Middle frontal gyrus (tissue), 1 donor: ENCODE measurements at regions not wholly inside any gene's neighbourhood (a gene's known extent, or its start where the extent isn't known, plus 50 kb on each side); places are given as distances from the start of the nearest gene placed in this dataset.

ENCODE experiments used
- DNase-seq: peaks from one replicate; pipeline ENCODE4 v3.0.0-alpha.2; 2015; ENCODE audit warnings: low spot score; ENCODE audit errors: extremely low spot score

DNA sequence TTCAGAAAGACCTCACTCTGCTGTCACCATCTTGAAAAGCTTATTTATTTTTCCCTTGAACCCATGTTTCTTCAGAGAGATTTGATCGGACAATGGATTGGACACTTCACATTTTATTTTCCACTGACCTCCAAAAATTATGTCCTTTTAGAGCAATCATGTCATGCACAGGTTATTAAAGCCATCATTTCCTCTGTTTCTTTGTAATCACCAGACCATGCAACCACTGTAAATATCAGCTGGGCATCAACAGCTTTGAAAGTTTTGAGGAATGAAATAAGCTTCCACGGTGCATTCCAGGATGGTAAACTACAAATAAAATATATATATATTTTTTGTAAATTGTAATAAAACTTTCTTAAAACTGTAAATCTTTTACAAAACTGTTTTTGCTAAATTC lies 144.1 kb upstream of the ADAMTS5 start:
- no peak for DNase-seq

DNA sequence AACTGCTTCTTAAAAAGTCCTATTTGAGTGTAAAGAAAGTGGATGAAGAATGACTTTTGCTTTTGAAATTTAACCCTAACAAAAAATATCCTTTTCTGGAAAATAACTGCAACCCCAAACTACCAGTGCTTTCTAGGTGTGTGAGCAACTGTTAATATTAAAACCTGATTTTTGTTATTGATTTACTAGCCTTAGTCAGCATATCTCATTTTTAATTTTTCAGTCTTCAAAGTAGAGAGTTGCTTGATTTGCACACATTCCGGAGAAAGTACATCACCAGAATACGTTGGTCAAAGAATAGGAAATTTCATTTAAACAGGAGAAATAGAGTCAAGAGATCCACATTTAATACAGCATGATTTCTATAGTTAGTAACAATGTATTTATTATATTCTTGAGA lies 141.8 kb upstream of the ADAMTS5 start:
- DNase-seq = no peak

DNA sequence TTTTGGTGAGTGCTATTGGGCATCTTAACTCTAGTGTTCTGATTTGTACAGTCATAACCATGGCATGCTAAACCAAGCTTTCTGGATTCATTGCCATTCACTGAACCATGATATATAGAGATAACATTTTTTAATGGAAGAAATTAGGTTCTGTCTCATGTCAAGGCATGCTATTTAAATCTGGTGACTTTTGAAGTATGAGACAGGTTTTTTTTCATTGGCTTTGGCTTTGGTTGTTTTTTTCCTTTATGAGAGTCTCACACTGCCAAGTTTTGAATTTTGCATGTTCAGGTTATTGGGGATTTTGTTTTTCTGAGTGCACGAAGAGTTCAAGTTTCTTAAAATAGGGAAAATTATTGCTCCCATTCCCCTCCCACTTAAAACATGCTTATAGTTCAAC lies 141.3 kb upstream of the ADAMTS5 start:
- no peak for DNase-seq

DNA sequence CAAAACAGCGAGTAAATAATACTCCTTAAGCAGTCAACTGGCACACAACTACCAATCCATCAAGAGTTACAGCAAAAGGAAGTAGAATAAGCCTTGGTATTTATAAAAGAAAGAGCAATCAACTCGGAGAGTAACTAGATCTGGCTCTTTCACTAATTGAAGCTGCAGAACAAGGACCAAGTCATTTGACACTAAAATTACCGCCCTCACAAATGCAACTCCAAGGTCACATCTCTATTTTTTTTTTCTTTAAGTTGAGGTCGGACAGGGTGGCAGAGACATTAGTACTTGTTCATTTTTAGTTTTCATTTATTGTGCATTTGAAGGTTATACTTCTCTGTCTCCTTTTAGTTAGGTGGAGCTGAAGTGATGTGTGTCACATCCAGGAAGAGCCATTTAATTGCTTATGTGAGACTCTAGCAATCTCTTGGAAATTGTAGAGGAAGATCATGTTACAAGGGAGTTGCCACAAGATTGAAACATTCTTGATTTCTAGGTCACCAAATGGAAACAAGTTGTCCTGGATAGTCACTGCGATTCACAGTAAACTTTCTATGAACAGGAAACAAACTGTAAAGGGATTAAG lies 138.1 kb upstream of the ADAMTS5 start:
- DNase-seq = no peak

DNA sequence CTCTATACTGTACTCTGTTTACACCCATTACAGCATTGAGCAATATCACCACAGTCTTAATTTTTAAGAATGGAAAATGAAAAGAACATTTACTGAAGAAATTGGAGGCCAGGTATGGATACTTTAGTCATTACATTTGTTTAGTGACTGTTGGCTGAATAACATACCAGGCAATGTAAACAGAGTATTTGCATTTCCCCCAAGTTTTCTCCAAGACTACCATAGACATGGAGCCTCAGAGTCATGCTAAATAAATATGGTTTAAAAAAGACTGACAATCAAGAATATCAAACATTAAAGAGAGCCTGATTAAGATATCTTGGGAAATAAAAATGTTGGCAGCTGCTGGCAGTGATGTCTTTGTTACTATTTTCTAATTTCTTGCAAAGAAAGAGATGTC lies 136.9 kb upstream of the ADAMTS5 start:
- no peak for DNase-seq

DNA sequence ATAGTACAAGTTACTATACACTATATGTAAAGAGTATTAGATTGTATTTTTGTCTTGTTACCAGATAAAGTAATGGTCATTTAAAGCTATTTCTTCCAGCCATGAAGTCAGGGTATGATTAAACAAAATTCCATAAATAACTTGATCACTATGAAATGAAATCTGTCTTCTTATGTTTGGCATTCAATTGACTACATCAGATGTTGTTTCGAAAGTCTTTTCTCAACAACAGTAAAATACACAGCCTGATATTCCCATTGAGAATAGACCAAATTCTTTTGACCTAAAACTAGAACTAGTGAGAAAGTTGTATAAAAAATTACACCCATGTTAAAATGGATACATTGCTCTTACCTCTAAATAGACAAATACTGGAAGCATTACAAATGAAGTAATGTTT lies 134.6 kb upstream of the ADAMTS5 start:
- DNase-seq = no peak

DNA sequence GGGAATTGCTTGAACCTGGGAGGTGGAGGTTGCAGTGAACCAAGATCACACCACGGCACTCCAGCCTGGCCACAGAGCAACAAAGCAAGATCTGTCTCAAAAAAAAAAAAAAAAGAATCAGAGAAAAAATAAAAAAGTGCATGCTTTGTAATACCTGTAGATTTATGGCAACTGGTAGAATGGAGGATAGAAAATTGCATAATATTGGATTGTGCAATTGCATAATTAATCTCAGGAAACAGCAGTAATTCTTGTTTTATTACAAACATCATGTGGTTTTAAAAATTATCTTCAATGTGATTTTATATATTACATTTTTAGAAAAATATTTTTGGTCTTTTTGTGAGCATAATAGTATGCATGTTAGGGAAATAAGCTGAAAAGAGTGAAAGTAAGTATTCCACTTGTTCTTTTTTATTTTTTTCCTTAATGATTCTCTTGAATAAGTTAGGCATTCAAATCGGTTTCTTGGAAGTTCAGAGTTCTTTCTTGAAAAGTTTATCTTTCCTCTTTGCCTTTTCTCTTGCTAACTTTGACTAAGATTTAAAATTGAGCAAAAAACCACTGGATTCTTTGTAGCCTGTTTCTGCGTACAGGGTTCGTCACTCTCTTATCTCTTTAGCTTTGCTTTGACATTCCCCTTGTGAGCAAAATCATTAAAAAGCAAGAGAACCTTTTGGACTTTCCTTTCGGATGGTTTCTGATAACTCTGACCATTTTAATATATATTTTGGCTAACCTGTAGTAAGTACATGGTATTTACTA lies 127.5 kb upstream of the ADAMTS5 start:
- no peak for DNase-seq

DNA sequence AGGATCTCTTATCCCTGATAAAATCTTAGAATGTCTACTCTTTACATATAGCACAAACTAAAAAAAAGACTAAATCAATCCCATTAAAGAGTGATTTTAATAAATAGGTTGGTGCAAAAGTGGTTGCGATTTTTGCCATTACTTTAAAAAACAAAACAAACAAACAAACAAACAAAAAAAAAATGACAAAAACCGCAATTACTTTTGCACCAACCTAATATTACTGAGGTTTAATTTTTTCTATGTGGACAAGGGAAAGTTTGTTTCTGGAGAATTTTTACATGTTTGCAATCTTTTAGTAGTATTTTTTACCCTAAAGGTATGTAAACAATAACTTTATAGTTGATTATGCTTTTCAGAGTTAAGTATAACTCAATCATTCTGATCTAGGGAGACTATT lies 119.7 kb upstream of the ADAMTS5 start:
- no peak for DNase-seq

DNA sequence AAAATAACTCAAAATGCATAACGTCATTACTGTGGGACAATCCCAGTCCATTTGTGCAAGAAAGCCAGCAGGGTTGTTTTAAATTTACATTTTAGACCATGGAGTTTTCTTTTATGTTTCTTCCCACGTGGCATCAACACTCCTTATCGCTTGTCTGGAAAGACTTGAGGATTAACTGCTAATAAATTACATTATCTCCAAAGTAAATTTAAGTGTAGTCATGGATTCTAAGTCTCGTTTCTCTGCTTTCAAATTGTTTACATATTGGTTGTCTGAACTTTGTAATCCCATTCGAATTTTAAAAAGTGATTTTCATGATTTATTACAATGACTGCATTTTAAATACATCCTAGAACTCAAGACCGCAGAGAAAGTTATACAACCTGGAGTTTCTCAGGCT lies 119.3 kb upstream of the ADAMTS5 start:
- DNase-seq = no peak

DNA sequence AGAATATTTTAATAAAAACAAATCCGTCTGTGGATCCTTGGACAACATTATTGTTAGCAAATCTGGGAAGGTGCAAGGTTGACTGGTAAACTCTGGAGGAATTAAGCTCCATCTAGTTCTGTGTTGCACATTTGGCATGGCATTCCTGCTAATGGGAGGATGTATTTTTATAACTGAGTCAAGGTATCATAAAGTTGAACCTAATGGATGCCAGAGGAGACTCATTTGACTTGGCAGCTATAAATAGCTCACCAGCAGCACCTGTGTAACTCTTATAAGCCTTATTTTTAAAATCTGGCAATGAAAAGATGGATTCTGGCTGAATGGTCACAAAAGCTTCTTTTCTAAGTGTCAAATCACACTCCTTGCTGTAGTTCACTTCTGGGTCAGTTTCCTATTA lies 118.5 kb upstream of the ADAMTS5 start:
- no peak for DNase-seq

DNA sequence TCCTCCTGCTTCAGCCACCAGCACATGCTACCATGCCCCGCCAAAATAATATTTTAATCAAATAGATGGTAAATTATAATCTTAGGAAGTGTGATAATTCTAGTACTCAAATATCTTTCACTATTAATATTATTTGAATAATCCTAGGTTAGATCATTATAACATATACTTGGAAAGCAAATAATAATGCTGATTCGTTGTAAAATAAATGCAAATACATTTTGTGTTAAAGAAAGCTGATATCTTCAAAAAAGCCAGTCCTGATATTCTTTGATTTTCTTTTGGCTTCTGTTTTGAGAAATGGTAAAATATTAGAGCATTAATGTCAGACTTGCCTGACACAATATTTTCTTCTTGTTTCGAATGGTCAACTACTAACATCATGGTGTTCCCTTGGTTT lies 116.3 kb upstream of the ADAMTS5 start:
- DNase-seq = no peak

DNA sequence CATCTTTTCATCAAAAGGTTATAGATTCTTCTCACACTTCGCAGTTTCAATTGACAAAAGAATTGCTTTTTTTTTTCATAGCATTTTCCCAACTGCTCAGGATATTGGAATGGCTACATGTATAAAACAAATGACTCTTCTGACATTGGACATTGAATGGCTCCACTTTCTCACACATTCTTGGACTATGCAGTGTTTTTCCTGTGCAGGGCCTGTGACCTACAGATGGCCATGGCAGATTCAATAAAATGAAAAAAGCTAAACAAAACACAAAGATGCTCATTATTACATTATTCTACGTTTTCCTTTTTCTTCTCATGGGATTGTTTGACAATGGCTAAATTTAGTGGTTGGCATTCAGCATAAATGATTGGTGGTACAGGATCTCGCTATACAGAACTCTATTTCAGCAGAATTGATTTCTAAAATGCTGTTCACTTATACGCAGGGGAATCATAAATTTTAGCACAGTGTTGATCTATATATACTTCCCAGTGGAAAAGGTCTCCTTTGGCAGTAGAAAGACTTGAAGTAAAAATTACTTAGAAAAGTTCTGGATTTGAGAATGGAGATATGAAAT lies 115.6 kb upstream of the ADAMTS5 start:
- DNase-seq = no peak

DNA sequence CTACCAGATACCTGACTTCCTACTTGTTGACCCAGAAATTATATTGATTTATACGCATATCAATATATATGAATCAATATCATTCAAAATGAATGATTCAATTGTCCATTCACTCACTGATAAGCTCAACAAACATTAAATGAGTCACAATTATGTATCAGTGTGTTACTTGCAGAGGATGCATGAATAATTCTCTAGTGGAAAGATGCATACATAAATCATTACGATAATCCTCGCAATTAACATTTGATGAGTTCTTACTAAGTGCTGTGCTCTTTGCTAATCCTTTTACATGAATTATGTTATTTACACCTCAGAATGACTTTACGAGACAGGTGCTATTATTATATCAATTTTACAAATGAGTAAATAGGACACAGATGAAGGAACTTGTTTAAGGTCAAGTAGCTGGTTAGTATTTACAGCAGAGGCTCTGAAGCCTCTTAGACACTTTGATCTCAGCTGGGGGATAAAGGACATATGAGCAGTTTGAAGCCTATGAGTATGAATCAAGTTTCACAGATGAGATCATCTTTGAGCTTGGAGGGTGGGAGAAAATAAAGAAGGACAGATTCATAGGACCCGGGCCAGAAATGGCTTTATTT lies 112.8 kb upstream of the ADAMTS5 start:
- no peak for DNase-seq

DNA sequence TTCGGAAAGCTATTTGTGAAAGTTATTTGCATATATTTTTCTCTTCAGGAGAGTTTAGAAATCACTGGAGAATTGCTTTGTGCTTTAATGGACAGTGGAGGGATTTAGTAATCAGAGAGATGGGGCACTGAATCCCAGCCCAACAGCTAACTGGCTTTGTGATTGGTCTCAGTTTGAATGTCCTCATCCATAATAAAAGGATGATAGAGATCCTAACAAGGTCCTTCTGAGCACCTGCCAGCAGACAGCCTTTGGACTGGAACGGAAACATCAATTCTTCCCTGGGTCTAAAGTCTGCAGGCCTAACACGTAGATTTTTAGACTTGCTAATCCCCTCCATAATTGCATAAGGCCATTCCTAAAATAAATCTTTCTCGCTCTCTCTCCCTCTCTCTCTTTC lies 112.0 kb upstream of the ADAMTS5 start:
- DNase-seq = no peak

DNA sequence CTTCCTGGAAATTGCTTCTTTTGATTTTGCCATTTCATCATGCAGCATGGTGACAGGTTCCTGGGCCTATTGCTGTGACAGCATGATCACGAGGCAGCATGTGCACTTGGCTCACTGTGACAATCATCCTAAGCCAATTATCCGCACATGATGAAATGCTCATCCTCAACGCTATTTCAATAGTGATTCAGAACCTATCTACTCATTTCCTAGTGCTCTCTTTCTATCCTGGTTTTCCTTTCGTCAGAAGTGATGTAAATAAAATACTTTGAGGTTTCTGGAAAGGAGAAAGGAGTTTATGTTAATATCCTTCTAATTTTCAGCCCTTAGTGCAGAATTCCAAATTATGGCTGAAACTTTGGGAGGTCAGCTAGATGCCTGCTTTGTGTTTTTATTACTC lies 110.6 kb upstream of the ADAMTS5 start:
- DNase-seq = no peak

DNA sequence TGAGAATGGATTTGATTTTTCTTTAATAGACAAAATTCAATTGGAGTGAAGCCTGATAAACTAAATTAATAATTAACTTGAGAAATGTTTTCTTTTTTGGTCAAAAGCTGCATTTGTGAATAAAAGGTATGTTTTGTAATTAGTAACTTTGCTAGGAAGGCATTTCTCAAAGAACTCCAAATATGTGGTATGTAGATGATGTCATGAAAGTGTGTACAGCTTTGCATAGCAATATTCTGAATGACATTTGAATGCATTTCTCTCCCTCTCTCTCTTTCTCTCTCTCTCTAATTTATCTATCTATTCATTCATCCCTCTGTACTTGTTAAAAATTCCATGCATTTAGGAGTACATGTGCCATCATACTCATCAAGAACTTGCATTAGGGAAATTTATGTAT lies 109.1 kb upstream of the ADAMTS5 start:
- DNase-seq = no peak

DNA sequence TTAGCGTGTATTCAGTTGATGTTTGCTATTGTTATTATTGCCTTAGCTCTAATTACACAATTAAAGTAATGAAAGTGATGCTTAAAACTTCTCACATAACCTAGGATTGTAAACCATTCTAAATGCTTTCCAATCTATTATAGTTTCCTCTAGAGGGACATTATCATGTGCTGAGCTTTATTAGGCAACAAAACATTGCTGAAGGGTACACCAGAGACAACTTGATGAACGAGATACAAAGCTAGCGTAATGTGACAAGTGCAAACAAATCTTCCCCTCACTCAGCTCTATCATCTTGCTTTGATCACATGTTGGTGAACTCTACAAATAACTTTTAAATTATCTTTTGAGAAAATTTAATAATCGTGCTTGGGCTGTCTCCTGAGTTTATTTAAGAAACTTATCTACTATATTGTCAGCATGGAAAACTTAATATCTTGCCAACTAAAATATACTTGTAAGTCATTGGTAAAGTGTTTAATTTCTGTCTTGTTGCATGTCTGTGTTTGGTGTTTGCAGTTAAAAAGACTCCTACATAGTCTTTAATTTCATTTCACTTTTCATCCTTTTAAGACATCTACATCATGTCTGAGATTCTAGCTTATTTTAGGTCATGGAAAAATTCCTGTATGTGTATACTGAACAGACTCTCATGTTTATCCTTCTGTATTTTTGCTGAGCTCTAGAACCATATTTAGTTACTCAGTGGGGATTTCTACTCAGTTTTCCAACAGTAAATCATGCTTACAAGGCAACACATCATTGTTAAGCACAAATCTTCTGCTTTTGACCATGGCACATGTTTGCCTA lies 104.2 kb upstream of the ADAMTS5 start:
- no peak for DNase-seq

DNA sequence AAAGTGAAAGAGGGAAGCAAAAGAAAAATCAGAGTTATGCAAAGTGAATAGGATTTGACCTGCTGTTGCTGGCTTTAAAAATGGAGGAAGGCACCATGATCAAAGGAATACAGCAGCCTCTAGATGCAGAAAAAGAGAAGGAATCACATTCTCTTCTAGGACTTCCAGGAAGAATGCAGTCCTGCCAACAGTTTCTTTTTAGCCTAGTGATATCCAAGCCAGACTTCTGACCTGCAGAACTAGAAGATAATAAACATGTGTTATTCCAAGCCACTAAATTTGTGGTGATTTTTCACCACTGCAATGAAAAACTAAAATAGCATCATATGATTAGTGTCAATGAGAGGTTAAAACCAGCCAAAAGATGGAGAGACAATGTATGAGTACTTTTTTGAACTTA lies 101.9 kb upstream of the ADAMTS5 start:
- DNase-seq = no peak

DNA sequence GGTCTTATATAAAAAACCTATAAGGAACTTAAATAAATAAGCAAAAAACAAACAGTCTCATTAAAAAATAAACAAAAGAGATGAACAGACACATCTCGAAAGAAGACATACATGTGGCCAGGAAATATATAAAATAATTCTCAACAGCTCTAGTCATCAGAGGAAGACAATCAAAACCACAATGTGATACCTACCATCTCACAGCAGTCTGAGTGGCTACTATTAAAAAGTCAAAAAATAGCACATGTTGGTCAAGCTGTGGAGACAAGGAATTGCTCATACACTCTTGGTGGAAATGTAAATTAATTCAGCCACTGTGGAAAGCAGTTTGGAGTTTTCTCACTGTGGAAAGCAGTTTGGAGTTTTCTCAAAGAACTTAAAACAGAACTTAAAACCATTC lies 100.3 kb upstream of the ADAMTS5 start:
- DNase-seq = no peak

DNA sequence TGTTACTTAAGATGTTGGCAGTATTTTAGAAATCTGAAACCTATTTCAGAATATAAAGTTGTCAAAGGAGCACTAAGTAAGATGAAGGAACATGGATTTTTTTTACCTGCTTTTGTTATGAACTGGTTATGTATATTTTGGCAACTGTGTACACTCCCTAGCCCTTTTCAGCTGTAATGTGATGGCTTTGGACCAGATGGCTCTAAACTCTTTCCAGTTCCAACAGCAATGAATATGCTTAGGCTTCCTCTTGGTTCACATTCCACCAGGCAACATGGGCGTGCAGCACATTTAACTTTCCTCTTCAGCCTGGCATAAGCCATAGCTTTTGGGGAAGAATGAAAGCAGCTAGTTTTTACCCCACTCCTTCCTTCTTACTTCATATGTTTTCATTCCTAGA lies 95.6 kb upstream of the ADAMTS5 start:
- DNase-seq = no peak

DNA sequence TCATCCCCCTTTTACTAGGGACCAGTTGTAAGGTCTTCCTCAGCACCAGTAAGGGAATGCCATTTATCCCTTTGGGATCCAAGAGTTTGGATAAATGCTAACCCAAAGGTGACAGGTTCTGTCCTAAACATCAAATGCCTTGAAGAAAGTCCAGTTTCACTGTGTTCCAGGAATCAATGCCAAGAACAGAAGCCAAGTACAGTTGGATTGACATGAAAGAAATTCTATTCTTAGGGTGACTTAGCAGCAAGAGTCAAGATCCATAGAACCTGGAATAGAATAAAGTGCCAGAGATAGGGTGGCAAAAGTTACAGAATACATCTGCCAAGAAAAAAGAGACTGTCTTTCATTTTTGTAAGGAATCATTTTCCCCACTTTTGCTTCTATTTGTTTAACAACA lies 94.9 kb upstream of the ADAMTS5 start:
- no peak for DNase-seq

DNA sequence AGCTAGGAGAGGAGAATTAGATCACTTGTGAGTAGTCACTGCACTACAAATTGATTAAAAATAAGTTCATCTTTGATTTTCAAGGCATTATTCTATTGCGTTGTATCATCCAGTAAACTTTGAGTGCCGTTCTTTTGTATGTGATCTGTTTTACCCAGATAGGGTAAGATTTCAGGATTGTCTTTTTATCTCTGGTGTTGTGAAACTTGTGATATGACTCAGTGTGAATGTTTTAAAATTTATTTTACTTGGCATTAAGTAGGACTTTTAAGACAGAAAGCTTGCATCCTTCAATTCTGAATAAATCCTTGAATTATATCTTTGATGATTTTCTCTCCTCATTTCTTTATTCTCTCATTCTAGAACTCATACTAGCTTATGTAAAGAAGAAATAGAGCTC lies 93.3 kb upstream of the ADAMTS5 start:
- no peak for DNase-seq
